Suppressor macrophage treated with lipopolysaccharide for 1 hour (primary cell): ENCODE measurements at regions not wholly inside any gene's neighbourhood (a gene's known extent, or its start where the extent isn't known, plus 50 kb on each side); places are given as distances from the start of the nearest gene placed in this dataset.
"Not testable (repeated sequence)": the region's sequence is repeated elsewhere in the genome, so short reads cannot be mapped to it uniquely, and the experiment has no call there.

Source experiments
- DNase-seq, 3 donors: peaks; one replicate each; pipeline ENCODE4 v3.0.0-alpha.2; 2020 to 2022

DNA sequence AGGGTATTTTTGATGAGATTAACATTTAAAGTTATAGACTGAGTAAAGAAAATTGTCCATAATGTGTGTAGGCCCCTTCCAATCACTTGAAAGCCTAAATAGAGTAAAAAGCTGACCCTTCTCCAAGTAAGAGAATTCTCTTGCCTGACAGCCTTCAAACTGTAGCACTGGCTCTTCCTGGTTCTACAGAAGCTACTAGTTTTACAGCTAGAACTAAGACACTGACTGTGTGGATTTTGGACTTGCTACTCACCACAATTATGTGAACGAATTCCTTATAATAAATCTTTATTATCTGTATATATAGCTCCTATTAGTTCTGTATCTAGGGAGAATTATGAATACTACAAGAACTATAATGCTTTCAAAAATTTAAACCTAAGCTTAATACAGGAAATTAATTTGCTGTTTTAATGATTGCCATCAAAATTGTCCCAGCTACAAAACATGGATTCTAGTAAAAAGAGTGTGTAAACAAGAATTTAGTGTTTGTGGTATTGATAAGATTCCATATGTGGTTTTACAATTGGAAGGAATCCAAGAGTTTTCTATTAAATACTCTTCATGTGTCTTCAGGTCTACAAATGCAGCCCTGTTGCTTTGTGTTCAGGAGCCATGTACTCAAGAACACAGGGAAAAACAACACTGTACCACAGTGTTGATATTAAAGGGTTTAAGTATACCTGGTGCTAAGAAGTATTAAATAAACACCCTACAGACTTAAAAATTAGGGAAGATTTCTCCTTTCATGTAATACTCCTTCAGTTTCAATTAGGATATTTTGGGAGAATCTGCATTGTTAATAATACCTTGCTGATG, 366.5 kb downstream of the CXXC4 start:
- no peak for DNase-seq

DNA sequence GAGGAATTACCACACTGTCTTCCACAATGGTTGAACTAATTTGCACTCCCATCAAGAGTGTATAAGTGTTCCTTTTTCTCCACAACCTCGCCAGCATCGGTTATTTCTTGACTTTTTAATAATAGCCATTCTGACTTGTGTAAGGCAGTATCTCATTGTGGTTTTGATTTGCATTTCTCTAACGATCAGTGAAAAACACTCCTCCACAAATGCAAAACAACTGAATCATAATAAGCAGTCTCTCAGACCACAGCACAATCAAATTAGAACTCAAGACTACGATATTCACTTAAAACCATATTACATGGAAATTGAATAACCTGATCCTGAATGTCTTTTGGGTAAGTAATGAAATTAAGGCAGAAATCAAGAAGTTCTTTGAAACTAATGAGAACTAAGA, 371.7 kb downstream of the CXXC4 start:
- no peak for DNase-seq

DNA sequence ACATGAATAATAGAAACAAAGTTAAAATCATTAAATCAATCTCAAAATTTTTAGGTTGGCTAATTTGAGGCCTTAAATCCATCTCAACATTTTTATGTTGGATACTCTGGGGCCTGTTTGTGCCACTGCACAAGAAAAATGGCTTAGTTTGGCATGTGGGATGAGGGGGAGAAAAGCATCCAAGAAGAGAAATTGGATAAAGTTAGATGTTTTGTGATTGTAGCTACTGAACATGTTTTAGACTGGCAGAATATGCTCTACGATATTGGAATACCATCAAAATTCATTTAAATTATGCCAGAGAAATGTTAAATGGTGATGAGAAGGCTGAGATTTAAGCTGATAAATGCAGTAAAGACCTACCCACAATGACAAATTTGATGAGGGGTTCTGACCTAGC, 376.9 kb downstream of the CXXC4 start:
- DNase-seq = no peak

DNA sequence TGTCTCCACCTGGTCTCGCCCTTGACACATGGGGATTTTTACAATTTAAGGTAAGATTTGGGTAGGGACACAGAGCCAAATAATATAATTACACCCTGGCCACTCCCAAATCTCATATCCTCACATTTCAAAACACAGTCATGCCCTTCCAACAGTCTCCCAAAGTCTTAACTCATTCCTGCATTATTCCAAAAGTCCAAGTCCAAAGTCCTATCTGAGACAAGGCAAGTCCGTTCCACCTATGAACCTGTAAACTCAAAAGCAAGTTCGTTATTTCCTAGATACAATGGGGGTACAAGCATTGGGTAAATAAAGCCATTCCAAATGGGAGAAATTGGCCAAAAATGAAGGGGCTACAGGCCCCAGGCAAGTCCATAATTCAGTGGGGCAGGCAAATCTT, 380.8 kb downstream of the CXXC4 start:
- no peak for DNase-seq

DNA sequence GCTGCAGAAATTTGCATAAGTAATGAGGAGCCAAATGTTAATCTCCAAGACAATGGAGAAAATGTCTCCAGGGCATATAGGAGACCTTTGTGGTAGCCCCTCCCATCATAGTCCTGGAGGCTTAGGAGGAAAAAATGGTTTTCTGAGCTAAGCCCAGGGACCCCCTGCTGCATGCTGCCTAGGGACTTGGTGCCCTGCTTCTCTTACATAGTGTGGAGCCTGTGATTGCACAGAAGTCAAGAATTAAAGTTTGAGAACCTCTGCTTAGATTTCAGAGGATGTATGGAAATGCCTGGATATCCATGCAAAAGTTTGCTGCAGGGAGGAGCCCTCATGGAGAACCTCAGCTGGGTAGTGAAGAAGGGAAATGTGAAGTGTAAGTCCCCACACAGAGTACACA, 379.4 kb upstream of the TACR3 start:
- DNase-seq = no peak

DNA sequence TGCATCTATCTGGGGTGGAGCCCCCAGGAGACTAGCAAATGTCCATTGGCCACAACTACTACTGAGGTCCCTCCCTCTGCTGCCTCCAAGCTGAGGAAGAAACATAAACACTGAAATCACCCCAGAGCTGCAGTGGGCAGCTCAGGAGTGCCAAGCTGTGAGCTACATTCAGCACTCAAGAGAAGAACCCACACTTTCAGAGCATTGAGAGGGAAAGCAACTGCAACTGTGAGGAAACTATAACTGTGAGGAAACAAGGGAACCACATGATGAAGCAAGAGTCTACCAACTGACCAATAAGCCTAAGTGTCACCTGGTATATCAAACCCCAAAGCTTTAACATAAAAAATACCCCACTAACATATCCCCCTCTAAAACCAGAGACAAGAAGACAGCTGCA, 373.5 kb upstream of the TACR3 start:
- DNase-seq = no peak

DNA sequence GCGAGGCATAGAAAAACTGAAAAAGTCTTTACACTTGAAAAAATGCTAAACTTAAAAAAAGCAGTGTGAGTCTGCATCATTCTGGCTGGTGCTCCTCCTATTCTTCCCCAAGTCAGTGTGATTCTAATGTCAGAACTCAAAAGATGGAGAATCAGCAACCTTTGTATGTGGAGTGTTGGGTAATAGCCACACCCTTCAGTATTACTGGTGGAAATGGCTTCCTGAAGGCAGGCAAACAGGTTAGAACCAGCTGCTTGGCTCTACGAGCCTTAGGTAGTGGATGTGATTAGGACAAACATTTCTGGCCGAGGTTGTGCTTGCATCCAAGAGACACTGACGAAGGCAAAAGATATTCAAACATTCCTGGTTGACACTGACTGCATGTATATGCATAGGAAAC, 353.4 kb upstream of the TACR3 start:
- DNase-seq = no peak

DNA sequence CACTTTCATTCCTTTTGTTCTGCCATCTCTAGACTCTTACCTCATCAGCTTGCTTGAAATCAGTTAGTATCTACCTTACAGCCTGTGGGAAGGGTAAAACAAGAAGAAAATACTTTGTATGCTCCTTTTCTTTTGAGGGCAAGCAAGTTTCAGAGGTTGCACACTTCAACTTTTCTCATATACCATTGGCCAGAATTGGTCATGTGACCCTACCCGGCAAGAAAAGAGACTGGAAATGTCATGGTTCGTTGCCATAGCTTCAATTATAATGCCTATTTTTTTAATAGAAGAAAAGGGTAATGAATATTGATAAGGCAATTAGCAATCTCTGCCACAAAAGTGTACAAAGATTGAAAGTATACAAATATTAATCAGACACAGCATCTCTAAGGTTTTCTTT, 346.7 kb upstream of the TACR3 start:
- no peak for DNase-seq

DNA sequence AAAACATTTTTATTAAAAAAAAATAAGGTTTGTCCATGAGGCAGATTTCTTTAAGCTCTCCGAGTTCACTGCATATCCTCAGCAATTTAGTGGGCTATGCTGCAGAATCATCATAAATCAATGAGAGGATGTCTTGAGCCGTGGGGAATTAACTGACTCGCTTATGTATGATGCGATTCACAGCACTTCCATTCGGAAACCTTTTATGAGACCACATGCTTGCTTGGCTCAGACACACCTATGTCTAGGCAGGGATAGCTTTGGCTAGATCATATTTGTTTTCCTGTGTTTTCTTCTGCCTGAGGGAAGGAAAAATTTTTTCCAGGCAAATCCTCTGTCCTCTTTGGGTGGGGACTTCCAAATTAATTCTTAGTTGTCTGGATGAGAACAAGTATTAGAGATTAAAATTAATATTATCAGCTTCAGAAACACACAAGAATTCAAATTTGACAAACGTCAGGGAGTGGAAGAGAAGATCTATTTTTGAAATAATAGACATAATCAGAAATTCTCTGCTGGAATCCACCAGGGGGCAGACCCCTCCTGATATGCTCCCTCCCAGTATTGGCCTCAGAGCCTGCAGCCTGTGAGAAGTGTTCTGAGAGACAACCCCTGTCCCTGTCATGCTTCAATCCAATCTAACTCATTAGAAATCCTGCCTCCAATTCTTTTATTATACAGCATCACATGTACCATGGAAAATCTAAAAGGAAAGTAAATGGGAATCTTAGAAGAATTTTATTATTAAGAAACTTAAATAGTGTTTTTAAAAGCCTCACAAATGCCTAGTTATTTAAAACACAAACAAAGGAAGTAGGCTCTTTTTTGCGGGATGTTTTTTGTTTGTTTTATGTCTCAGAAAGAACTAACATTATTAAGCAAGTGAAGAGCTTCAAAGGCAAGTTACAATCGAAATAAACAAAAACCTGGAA, 345.1 kb upstream of the TACR3 start:
- DNase-seq = peak; percentile 20 to 48 (median 23)

DNA sequence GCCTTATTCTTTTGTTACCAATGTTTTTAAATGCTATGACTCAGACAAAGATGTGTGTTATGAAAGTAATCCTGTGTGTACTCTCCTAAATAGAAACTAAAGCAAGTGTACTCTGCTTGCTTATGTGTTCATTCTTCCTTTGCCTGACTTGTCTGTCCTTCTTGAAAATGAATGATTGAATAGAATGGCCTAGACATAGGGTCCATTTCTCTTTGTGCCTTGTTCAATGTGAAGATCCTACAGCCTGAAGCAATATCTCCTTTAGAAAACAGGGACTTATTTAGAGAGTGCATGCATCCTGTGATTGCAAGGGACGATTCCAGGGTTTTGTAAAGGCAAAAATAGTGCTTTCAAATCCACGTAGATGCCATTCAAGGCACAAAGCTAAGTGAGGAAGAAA, 343.6 kb upstream of the TACR3 start:
- no peak for DNase-seq

DNA sequence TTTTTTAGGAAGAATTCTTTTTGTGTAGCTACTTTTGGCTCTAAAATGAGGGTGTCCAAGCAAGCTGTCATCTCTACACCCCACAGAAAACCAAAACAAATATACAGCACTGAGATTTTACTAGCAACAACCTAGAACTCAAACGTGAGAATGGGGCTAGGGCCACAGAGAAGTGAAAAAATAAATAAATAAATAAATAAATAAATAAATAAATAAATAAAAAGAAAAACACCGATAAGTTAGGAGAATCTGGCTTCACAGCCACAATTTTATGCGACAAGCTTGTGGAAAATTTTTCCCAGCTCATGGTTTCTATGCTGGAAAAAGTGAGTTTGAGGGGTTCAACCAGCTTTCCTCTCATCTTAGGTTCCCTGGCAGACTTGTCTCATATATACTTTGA, 324.6 kb upstream of the TACR3 start:
- DNase-seq = no peak

DNA sequence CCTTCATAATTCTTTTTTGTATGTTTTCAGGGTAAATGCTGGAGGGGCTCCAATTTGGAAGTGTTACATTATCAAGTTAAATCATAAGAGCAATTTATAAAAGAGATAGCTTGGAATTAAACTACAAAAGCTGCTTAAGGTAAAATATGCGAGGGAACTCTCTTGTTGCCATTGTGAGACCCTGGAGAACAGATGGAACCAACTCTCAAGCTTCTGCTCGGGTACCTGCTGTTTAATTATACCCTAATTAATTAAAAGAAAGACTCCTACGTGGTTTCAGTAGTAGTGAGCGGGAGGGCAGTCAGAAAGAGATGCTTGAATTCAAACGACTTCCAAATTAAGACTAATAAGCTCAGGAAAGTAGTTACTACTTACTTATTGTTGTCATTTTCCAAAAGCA, 313.1 kb upstream of the TACR3 start:
- DNase-seq = no peak

DNA sequence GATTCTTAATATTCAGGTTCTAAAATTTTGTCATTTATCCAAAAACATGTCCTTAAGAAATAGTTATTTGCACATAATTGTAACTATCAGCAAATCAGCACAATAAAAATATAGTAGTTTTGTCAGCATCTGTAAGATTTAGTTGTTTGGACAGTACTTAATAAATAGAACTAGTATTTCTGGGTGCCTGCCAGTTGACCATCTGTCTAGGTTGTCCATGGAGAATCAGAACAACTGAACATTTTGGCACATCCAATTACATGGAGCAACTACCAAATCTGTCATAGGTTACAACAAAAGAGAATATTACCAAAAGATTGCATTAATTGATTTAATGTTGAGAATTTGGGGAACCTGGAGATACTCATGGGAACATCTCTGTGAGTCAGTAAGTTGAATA, 305.5 kb upstream of the TACR3 start:
- no peak for DNase-seq

DNA sequence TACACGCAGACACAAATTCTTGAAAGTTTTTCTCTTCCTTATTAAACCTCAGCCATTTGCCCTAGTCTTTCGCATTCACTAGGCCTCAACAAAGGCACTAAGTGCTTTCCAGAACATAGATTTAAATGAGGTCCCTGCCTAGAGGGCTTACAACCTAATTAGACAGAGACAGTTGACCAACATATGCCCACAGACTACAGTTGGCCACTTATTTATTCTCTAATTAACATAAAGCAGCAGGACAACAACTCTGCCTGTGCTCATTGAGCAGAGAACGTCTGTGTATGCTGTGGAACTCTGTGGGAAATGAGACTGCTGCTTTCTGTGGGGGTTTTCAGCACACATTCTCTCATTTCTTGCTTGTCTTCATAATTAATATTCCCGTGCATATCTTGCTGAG, 303.0 kb upstream of the TACR3 start:
- DNase-seq = no peak

DNA sequence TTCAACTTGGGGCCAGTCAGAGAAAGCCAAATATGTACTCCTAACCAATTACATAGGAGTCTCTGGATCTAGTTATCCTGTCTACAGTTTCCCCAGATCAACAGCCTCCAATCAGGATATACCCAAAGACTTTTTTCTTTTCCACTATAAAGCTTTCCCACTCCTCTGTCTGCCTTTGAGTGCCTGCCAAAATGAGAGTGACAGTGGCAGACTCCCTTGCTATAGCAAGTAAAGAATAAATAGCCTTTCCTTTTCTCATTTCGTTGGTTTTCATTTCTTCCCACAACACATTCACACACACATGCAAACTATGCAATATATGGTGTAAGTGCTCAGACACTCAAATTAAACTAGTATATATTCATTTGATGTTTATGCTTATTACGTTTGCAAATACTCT, 302.4 kb upstream of the TACR3 start:
- no peak for DNase-seq

DNA sequence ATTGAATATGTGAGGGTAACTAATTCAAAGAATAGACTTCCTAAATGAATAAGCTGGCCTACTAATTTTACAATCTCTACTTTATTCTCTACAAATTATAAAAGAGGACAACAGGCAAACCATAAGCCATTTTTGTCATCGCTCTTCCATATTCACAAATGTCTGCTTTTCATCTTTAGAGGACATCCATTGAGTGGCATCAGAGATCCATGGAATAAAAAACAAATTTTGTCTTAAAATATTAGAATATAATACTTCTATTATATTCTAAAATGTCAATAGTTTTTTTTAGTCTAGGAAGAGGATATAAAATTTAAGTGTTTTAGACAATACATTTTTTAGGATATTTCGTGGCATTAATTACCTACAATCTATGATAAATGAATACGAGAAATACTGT, 300.9 kb upstream of the TACR3 start:
- DNase-seq = no peak

DNA sequence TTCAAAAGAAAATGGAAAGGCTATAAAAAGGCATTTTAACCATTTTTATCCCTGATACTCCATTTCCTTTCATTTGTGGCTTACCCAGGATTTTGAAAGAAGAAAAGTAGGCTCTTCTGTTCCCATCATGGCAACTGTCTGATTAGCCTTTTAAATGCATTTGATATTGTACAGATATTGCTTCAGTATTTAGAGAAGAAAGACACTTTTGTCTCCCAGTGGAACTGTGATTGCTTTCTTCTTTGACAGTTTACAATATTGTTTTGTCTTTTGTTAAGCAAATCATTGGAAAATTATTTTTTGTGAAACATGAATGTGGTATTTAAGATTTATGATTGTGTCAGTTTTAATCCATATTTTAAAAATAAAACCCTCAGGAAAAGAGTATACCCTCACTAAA, 297.4 kb upstream of the TACR3 start:
- no peak for DNase-seq

DNA sequence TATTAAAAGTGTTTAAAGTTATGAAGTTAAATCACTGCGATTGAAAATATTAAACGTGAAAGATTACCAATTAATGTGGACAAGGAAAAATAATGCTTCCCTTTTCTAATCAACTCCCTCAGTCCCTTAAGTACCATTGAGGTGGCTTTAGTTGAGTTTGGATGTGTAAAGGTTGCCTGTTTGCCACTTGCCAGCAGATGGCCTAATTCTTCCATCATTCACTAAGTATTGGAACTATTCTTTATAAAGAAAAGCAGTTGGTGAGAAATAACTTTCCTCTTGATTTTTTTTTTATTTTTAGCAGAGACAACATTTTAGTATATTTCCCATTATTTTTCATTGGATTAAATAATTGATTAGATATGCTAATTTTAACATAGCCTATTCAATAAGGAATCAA, 295.9 kb upstream of the TACR3 start:
- DNase-seq = no peak

DNA sequence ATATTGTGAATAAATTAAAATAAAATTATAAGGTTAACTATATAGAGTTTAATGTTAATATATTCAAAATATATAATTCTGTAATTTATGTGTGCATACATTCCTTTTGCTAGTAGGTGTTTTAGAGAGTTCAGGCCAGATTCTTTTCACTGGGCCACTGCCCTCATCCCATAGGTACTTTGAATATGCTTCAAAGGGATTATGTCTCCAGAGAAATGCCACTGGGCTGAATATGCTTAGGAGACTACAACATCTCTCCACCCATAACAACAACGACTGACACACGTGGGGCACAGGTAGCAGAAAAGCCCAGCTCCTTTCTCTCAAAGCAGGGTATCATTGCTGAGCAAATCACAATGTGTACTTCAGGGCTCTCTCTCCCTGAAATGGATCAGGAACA, 290.9 kb upstream of the TACR3 start:
- no peak for DNase-seq

DNA sequence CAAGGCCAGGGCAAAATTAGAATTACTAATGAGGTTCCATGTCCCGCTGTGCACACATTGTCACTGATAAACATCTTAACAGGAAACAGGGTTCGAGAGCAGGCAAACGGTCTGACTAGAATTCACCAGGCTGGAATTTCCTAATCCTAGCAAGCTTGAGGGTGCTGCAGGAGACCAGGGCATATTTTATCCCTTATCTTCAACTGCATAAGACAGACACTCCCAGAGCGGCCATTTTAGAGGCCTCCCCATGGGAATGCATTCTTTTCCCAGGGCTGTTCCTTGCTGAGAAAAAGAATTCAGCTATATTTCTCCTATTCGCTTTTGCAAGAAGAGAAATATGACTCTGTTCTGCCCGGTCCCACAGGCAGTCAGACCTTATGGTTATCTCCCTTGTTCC, 282.5 kb upstream of the TACR3 start:
- DNase-seq = not testable (repeated sequence)

DNA sequence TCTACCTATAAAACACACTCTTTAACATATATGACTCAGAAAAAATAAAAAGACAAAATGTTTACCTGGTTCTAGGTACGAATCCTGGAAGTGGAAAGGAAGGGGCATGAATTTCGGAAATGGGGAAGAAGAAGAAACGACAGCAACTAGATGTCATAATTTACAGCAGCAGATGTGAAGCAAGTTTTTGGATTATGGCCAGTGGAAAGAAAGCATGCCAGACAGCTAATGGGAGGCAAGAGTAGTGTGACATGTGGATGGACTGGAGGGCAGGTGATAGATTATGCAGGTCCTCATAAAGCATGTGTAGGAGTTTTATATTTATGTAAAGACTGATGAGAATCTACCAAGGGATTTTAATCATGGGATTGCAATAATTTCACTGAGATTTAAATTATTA, 279.0 kb upstream of the TACR3 start:
- DNase-seq = no peak

DNA sequence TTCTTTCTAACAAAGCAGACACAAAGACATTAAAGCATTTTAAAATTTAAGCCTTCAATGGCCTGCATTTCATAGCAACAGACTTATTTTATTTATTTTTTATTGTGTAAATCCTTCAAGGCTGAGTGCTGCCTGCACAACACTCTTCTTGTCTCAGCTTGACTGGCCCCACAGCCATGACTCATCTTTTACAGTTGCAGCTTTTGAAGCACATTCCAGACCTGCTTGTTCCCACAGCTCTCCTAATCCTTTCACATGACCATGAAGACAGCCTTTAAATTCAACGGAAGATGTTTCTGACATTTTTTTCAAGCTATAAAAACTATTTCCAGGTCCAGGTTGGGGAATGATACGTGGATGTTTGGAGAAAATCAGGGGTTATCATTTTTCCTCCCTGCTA, 276.9 kb upstream of the TACR3 start:
- DNase-seq = no peak

DNA sequence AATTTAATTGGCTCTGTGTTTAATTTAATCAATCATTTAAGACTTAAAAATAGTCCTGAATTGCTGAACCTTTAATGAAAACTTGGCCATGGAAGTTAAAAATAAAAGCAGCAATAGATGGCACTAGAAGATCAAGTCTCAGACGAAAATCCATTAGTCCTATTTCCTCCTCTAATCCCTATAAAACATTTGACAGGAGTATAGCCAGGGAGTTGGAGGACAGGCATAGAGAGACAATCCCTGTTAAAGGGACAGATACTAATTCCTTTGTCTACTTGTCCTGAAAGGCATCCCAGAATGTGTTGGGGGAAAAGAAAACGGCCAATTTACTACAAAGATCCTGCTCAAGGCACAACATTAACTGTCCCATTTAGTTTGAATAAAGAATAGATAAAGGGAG, 276.3 kb upstream of the TACR3 start:
- DNase-seq = no peak

DNA sequence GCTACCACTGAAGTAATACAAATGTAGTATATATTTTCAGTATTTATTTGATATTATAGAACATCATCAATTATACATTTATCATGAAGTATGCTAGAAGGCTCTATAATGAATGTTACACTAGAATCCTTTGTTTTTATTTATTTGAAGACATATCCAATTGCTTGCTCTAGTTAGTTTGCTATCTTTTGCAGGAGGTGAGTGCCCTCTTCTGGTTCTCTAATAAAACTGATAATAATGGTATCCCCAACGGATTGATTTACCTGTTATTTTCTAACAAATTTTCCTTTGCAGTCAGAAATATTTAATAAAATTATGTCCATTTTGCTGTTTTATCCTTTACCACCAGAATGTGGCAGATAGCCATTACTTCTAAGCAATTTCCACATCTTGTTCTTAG, 274.3 kb upstream of the TACR3 start:
- no peak for DNase-seq
